IMR-90 (cell line): ENCODE measurements at regions not wholly inside any gene's neighbourhood (a gene's known extent, or its start where the extent isn't known, plus 50 kb on each side); places are given as distances from the start of the nearest gene placed in this dataset.

ENCODE experiments used
- ATAC-seq: fragments of 200-7000 bp; cut with Tn5 transposase; 2 replicates; pipeline ENCODE4 v1.9.1; 2020; ENCODE audit warnings: low read depth, mild to moderate bottlenecking, moderate library complexity
- BruUV-seq: library from RNA; stranded (reverse); fragments of 400-500 nt; replicated peaks from 2 replicates; lab custom pipeline; 2021; lab: Mats Ljungman, UMichigan
- CTCF ChIA-PET: fragments of 300-600 bp; formaldehyde crosslinking; extraction: SDS; loops from one replicate; lab custom pipeline; 2021; ENCODE audit warnings: antibody characterized with exemption; lab: Yijun Ruan, JAX
- POLR2A ChIA-PET: fragments of 300-600 bp; sonication (Branson Sonifier 250); formaldehyde crosslinking; loops from one replicate; lab custom pipeline; 2022; ENCODE audit warnings: antibody characterized with exemption; ENCODE audit not compliant: unreplicated experiment; lab: Charles Lee
- DNase-seq: peaks from one replicate; pipeline ENCODE4 v3.0.0; 2013
- H2AFZ ChIP-seq: replicated peaks from 2 replicates; pipeline ENCODE3; 2013; ENCODE audit warnings: low read length, mild to moderate bottlenecking; ENCODE audit not compliant: poor library complexity
- H2AK5ac ChIP-seq: 2 replicates; pipeline ENCODE4 v1.6.1; 2013; ENCODE audit warnings: low read depth, low read length, inconsistent platforms
- H2AK9ac ChIP-seq: replicated peaks from 2 replicates; pipeline ENCODE3; 2013; ENCODE audit warnings: mild to moderate bottlenecking, low read depth, low read length, moderate library complexity; ENCODE audit not compliant: poor library complexity
- H2BK120ac ChIP-seq: 2 replicates; pipeline ENCODE4 v1.6.1; 2013; ENCODE audit warnings: low read depth, low read length, inconsistent platforms
- H2BK15ac ChIP-seq: 3 replicates; pipeline ENCODE4 v1.6.1; 2013; ENCODE audit warnings: low read depth, low read length, inconsistent platforms
- H2BK20ac ChIP-seq: 2 replicates; pipeline ENCODE4 v1.6.1; 2013; ENCODE audit warnings: low read depth, mild to moderate bottlenecking, inconsistent platforms, low read length, moderate library complexity
- H2BK5ac ChIP-seq: 2 replicates; pipeline ENCODE4 v1.6.1; 2013; ENCODE audit warnings: mild to moderate bottlenecking, low read depth, low read length, inconsistent platforms; ENCODE audit not compliant: poor library complexity, severe bottlenecking
- H3K14ac ChIP-seq: replicated peaks from 2 replicates; pipeline ENCODE4 v1.6.1; 2013; ENCODE audit warnings: low read depth, low read length, inconsistent platforms
- H3K18ac ChIP-seq: 2 replicates; pipeline ENCODE4 v1.6.1; 2013; ENCODE audit warnings: low read depth, low read length, control low read depth
- H3K23ac ChIP-seq: 2 replicates; pipeline ENCODE4 v1.6.1; 2013; ENCODE audit warnings: low read depth, low read length, inconsistent platforms
- H3K27ac ChIP-seq: 2 replicates; pipeline ENCODE4 v1.5.1; 2013; ENCODE audit warnings: mild to moderate bottlenecking, control low read depth, low read length; ENCODE audit not compliant: insufficient read depth
- H3K27me3 ChIP-seq: 2 replicates; pipeline ENCODE4 v1.6.1; 2013; ENCODE audit warnings: low read length; ENCODE audit not compliant: control insufficient read depth, insufficient read depth
- H3K36me3 ChIP-seq: 2 replicates; pipeline ENCODE4 v1.6.1; 2013; ENCODE audit warnings: low read length, mixed read lengths; ENCODE audit not compliant: control insufficient read depth, insufficient read depth
- H3K4ac ChIP-seq: 2 replicates; pipeline ENCODE4 v1.6.1; 2013; ENCODE audit warnings: low read depth, low read length, inconsistent platforms
- H3K4me1 ChIP-seq: 2 replicates; pipeline ENCODE4 v1.6.1; 2013; ENCODE audit warnings: low read length, mixed read lengths; ENCODE audit not compliant: control insufficient read depth, insufficient read depth
- H3K4me2 ChIP-seq: 2 replicates; pipeline ENCODE4 v1.6.1; 2013; ENCODE audit warnings: low read depth, mild to moderate bottlenecking, control low read depth, low read length, moderate library complexity
- H3K4me3 ChIP-seq: 2 replicates; pipeline ENCODE4 v1.5.1; 2013; ENCODE audit warnings: low read depth, mild to moderate bottlenecking, control low read depth, low read length, moderate library complexity; ENCODE audit not compliant: insufficient read depth
- H3K56ac ChIP-seq: 2 replicates; pipeline ENCODE4 v1.6.1; 2013; ENCODE audit warnings: low read length, inconsistent platforms; ENCODE audit not compliant: insufficient read depth; ENCODE audit errors: extremely low read depth
- H3K79me1 ChIP-seq, 2 experiments: 2 replicates each; pipeline ENCODE4 v1.6.1; 2013; ENCODE audit warnings: low read length in 2 of 2, inconsistent platforms in 1 of 2, low read depth in 1 of 2
- H3K9ac ChIP-seq: 2 replicates; pipeline ENCODE4 v1.6.1; 2013; ENCODE audit warnings: low read depth, low read length, control low read depth
- H3K9me1 ChIP-seq: 2 replicates; pipeline ENCODE4 v1.6.1; 2013; ENCODE audit warnings: low read length, inconsistent platforms; ENCODE audit not compliant: insufficient read depth
- H3K9me3 ChIP-seq: 2 replicates; pipeline ENCODE4 v1.6.1; 2013; ENCODE audit warnings: low read length; ENCODE audit not compliant: control insufficient read depth, insufficient read depth
- H4K20me1 ChIP-seq: 2 replicates; pipeline ENCODE4 v1.6.1; 2013; ENCODE audit warnings: low read length, inconsistent platforms; ENCODE audit not compliant: insufficient read depth
- H4K5ac ChIP-seq: 2 replicates; pipeline ENCODE4 v1.6.1; 2013; ENCODE audit warnings: mild to moderate bottlenecking, low read depth, low read length, control low read depth
- H4K8ac ChIP-seq, 2 experiments: 2 replicates each; pipeline ENCODE4 v1.6.1; 2013; ENCODE audit warnings: low read depth in 2 of 2, low read length in 2 of 2, control low read depth in 1 of 2, inconsistent platforms in 1 of 2
- H4K91ac ChIP-seq: 2 replicates; pipeline ENCODE4 v1.6.1; 2013; ENCODE audit warnings: low read depth, low read length, inconsistent platforms; ENCODE audit not compliant: insufficient read depth
- BHLHE40 ChIP-seq: fragments of 150-350 bp; IDR thresholded peaks from 2 replicates; pipeline ENCODE4 v1.6.1; 2016; ENCODE audit warnings: mild to moderate bottlenecking, low read depth, low read length
- CEBPB ChIP-seq: IDR thresholded peaks from 2 replicates; pipeline ENCODE4 v1.6.1; 2012; ENCODE audit warnings: low read depth, low read length, improper control_type of control experiment
- MXI1 ChIP-seq: IDR thresholded peaks from 2 replicates; pipeline ENCODE4 v1.6.1; 2012; ENCODE audit warnings: low read depth, mild to moderate bottlenecking, low read length, moderate library complexity, borderline replicate concordance
- NFE2L2 ChIP-seq: fragments of 150-350 bp; IDR thresholded peaks from 2 replicates; pipeline ENCODE4 v1.6.1; 2016; ENCODE audit warnings: low read depth, mild to moderate bottlenecking, low read length
- RCOR1 ChIP-seq: IDR thresholded peaks from 2 replicates; pipeline ENCODE4 v1.6.1; 2012; ENCODE audit warnings: mild to moderate bottlenecking, low read length, improper control_type of control experiment; ENCODE audit not compliant: insufficient replicate concordance
- SMC3 ChIP-seq: fragments of 150-350 bp; IDR thresholded peaks from 2 replicates; pipeline ENCODE4 v1.6.1; 2016; ENCODE audit warnings: low read depth, mild to moderate bottlenecking, antibody characterized with exemption, low read length, moderate library complexity
- USF2 ChIP-seq: fragments of 150-350 bp; IDR thresholded peaks from 2 replicates; pipeline ENCODE4 v1.6.1; 2017; ENCODE audit warnings: mild to moderate bottlenecking, antibody characterized with exemption, low read length, low read depth
- WGBS, 2 experiments: methylation state at CpG; one replicate each; pipeline versions ENCODE4 v1.1.5 to v1.1.7; 2013; ENCODE audit warnings: missing lambda C conversion rate in 2 of 2; ENCODE audit not compliant: insufficient read length in 1 of 2; ENCODE audit errors: extremely low coverage in 2 of 2; 5-methylcytosine and 5-hydroxymethylcytosine counted together
- dilution Hi-C: fragments of 300-500 bp; cut with HindIII; formaldehyde crosslinking; loops from one replicate; pipeline ENCODE4 v1.14.3; 2018; ENCODE audit warnings: low sequenced_read_pairs; ENCODE audit not compliant: unreplicated experiment
- in situ Hi-C: fragments of 300-500 bp; cut with MboI; formaldehyde crosslinking; loops from 3 replicates; pipeline ENCODE4 v1.14.3; 2019; ENCODE audit warnings: low sequenced_read_pairs, inconsistent platforms, mixed read lengths
- intact Hi-C: fragments of 100-400 bp; cut with micrococcal nuclease; formaldehyde crosslinking; loops from 2 replicates; pipeline ENCODE4 v1.10.0; 2022

- H3K27me3 ChIP-seq: peaks cover 4% of the 10 kb centered on the region
- BruUV-seq: no TSS peak
- no peak overlapping the region for H4K8ac ChIP-seq
- H2AK5ac ChIP-seq: no peak overlapping the region
- DNase-seq (no peak), ATAC-seq (no peak)
- no peak overlapping the region for H3K14ac ChIP-seq
- H2BK5ac ChIP-seq: no peak overlapping the region
- H4K20me1 ChIP-seq: no peaks in the 10 kb centered on the region
- no peaks in the 10 kb centered on the region for H3K4me1 ChIP-seq
- H4K91ac ChIP-seq: no peak overlapping the region
- no peak overlapping the region for H3K4ac ChIP-seq
- no peaks in the 10 kb centered on the region for H3K9me3 ChIP-seq
- H4K5ac ChIP-seq: no peak overlapping the region
- H2BK15ac ChIP-seq: no peak overlapping the region
- intact Hi-C loops: no loop called here
- H3K18ac ChIP-seq: no peak overlapping the region
- no peaks in the 10 kb centered on the region for H3K9me1 ChIP-seq
- H3K79me1 ChIP-seq: no peaks in the 10 kb centered on the region
- no peak overlapping the region for H2AFZ ChIP-seq
- H2BK20ac ChIP-seq: no peak overlapping the region
- H3K9ac ChIP-seq: no peak overlapping the region
- no peak overlapping the region for H3K4me2 ChIP-seq
- TF ChIP-seq RCOR1: no peak
- TF ChIP-seq BHLHE40: no peak
- TF ChIP-seq CEBPB: no peak
- TF ChIP-seq USF2: no peak
- TF ChIP-seq SMC3: no peak
- TF ChIP-seq NFE2L2: no peak
- TF ChIP-seq MXI1: no peak
- no peak overlapping the region for H3K56ac ChIP-seq
- in situ Hi-C loops: no loop called here
- H3K4me3 ChIP-seq: no peak overlapping the region
- dilution Hi-C loops: no loop called here
- H3K23ac ChIP-seq: no peak overlapping the region
- H2AK9ac ChIP-seq: no peak overlapping the region
- H3K27ac ChIP-seq: no peak overlapping the region
- no CpG with 5 or more reads among the region's 5 CpGs for WGBS, 2 experiments
- H2BK120ac ChIP-seq: no peak overlapping the region
- POLR2A ChIA-PET: no interaction called here
- H3K36me3 ChIP-seq: no peaks in the 10 kb centered on the region
- CTCF ChIA-PET: no interaction called here
Observed at GRCh38 chr10:59454171-59454919, 92.0 kb upstream of the FAM13C start.
